NCI-H2081 (cell line): ENCODE measurements at regions not wholly inside any gene's neighbourhood (a gene's known extent, or its start where the extent isn't known, plus 50 kb on each side); places are given as distances from the start of the nearest gene placed in this dataset.

ENCODE experiments used
- DNase-seq, 2 experiments: peaks; one replicate each; lab custom pipeline; 2025; lab: John Stamatoyannopoulos, UW

DNA sequence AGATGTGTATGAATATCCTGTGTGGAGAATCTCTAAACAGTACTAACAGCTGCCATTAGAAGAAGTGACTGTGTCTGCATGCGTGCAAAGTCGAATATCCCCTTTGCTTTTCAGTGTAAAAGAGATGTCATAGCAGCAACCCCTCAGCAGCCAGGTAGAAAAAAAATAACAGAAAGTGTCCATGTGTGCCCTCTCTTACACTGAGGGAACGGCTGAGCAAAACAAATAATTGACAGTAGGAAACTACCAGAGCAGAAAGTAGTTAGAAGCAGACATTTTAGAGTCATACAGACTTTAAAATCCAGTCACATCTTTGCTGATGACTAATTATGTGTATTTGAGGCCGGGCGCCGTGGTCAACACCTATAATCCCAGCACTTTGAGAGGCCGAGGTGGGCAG, 370.8 kb downstream of the GPM6A start:
- DNase-seq = no peak

DNA sequence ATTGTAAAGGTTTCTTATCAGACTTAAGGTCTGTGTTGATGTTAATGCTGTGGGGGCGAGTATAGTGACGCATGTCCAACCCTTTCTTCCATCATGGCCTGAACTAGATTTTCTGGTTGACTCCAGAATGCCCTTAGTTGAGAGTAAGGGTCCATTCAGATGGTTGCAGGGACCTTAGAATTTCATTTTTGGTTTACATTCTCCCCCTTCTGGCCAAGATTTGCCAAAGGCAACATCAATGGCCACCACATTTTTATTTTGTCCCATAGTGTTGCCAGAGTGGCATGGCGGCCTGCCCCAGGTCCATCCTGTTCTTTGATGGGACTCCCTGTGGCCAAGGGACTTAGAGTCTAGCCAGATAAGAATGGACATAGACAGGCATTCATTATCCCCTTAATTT, 368.5 kb downstream of the GPM6A start:
- no peak for DNase-seq

DNA sequence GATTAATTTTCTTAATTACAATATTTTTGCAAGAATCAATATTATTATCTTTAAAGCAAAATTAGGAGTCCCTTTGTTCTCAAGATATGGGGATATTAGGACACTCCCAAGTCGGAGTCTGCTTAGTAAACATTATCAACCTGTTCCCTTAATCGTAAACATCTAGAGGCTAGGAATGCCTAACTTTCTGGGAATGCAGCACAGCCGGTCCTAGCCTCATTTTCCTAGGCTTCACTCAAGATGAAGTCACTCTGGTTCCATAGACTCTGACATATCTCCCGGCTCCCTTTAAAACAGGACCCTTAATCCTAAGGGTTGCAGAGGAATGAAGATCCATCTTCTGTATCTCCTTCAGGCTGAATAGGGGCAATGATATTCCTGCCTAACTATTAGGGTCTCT, 367.6 kb downstream of the GPM6A start:
- DNase-seq = no peak

DNA sequence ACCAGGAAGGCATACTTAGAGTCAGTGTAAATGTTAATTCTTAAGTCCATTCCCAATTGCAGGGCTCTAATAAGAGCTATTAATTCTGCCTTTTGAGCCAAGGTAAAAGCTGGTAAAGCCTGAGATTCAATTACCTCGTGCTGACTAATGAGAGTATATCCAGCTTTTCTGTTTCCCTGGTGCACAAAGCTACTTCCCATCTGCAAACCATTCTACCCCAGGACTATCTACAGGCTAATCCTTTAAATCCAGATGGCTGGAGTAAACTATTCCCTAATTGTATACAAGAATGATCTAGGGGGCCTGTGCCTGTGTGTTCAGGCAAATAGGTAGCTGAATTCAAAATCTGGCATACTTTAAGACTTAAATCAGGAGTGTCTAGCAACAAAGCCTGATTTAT, 365.0 kb downstream of the GPM6A start:
- DNase-seq = no peak

DNA sequence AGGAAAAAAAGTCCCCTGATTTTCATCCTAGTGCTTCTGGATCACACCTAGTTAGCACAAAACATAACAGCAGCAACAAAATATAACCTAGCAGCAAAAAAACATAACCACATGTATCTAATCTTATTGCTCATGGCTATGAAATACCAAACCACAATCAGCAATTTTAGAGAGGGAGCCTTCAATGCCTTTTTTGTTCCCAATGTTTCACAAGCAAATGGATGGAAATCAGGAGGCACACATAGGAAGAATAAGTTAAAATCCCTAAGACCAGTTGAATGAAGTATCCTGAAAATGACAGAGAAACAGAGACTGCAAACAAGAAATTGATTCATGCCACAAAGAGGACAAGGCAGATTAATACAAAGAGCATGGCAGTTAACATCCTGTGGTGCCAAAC, 361.6 kb downstream of the GPM6A start:
- no peak for DNase-seq

DNA sequence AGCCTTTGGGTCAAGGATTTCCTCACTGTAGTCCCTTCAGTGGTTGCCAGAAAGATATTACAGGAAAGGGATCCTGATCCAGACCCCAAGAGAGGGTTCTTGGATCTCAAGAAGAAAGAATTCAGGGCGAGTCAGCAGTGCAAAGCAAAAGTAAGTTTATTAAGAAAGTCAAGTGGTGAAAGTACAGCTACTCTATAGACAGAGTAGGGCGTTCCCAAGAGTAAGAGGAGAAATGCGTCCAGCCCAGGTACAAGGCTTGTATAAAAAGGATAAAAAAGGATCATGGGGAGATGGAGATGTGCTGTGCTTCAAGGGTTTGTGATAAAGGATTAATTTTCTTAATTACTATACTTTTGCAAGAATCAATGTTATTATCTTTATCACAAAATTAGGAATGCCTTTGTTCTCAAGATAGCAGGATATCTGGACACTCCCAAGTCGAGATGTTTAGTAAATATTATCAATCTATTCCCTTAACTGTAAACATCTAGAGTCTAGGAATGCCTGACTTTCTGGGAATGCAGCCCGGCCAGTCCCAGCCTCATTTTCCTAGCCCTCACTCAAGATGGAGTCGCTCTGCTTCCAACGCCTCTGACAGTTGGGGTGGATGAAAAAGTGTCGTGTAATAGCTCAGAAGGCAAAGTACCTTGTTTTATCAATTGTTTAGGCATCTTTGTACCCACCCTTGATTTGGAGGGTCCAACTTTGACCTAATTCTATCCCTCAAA, 360.7 kb downstream of the GPM6A start:
- DNase-seq = no peak

DNA sequence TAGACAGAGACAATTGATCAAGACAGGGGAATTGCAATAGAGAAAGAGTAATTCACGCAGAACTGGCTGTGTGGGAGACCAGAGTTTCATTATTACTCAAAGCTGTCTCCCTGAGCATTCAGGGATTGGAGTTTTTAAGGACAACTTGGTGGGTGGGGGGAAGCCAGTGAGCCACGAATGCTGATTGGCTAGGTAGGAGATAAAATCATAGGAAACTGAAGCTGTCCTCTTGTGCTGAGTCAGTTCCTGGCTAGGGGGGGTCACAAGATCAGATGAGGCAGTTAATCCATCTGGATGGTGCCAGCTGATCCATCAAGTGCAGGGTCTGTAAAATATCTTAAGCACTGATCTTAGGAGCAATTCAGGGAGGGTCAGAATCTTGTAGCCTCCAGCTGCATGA, 358.6 kb downstream of the GPM6A start:
- no peak for DNase-seq

DNA sequence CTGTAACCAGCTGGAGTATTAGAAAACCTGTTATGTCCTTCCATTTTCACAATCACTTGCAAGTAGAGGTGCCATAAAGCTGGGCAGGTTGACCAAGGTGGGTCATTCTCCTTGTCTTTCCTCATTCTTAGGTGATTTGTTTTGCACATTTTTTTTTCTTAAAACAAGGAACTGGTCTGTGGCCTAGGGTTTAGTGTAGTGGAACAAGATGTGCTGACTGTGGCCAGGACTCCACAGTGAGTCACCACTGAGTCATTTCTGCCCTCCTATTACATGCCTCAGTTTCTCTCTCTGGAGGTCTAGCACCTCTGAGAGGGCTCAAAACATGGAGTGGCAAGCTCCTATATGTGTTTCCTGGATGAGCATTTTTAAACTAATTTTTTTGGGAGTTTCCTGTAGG, 355.9 kb downstream of the GPM6A start:
- no peak for DNase-seq

DNA sequence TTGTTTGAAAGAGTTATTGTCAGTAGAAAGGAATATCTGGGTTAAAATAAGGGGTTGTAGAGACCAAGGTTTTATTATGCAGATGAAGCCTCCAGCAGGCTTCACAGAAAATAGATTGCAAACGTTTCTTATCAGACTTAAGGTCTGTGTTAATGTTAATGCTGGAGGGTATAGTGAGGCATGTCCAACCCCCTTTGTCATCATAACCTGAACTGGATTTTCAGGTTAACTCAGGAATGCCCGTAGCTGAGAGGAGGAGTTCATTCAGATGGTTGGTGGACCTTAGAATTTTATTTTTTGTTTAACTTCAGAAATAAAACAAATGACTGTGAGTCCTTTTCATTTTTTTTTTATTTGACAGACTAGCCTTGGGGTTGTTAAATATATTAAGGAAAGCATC, 354.1 kb downstream of the GPM6A start:
- no peak for DNase-seq

DNA sequence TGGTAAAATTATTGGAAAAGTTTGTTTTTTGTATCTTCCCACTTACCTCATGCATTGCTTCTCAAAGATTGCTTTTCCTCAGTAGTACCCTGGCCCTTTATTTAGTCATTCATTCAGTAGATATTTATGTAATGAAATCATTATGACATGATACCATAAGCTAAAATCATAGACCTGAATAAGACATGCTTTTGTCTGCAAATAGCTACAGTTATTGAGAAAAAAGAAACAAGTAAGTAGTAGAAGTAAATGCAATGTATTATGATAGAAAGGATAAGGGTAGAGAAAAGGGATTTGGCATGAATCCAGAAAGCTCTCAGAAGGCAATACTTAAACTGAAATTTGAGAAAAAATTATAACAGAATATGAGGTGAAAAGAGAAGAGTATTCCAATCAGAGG, 352.5 kb downstream of the GPM6A start:
- no peak for DNase-seq

DNA sequence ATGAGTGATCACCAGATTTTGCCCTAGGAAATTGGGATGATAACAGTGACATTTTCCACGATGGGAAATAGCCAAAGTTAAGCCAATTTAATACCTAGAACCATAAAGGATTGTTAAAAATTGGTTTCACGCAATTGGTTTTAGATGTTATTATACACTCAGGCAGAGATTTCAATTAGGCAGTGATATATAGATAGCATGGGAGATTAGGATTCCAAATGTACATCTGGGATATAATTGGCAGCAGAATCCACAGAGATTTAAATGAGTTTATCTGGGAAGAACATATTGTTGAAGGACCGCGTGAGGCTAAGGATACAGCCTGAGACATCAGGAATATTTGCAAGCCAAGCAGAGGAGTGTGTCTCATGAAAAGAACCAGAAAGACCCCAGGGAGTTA, 351.6 kb downstream of the GPM6A start:
- no peak for DNase-seq

DNA sequence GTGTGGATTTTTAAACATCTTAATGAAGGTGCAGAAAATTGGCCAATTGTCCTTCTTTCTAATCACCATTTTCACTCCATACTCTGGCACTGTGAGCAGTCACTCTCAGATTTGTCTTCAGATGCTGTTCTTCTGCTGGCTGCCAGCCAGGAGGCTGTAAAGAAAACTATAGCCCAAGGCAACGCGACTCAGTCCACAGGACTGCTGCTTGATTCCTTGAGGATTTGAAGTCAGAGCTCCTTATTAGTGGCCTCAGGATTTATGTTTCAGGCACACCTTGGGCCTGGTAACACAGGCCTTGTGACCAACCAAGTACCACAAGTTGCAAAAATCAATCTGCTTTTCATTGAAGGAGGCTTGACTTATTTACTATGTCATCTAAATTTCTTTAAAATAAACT, 342.6 kb downstream of the GPM6A start:
- no peak for DNase-seq

DNA sequence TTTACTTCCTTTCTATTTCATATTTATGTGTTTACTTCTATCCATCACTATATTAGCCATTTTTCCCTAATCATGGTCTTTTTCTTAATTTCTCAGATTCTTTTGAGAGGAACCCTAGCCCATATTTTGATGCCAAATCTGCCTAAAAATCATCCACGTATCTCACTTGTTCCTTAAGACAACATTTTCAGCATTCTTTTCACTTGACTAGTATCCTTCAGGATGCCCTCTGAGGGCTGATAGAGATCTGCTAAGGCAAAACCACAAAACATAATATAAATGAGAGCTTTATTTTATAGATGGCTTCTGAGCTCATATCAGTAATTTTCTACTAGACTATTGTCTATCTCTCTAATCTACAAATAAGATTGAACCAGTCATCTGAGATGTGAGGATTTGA, 341.9 kb downstream of the GPM6A start:
- DNase-seq = no peak

DNA sequence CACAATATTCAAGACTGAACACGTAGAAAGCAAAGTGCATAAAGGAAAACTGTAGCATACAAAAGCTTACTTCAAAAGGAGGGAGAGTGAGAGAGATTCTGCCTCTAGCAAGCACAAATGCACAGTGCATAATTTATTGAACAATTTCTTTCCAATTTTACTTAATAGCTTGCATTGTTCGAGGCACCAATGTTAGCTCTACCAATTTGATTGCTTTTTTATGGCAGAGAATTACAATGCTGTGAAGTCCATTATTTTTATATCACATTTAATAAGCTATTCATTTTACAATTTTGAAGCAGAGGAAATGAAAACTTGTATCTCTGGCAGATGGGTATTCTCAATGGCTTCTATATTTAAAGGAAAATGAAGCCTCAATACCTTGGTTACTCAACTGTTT, 331.7 kb downstream of the GPM6A start:
- DNase-seq = no peak

DNA sequence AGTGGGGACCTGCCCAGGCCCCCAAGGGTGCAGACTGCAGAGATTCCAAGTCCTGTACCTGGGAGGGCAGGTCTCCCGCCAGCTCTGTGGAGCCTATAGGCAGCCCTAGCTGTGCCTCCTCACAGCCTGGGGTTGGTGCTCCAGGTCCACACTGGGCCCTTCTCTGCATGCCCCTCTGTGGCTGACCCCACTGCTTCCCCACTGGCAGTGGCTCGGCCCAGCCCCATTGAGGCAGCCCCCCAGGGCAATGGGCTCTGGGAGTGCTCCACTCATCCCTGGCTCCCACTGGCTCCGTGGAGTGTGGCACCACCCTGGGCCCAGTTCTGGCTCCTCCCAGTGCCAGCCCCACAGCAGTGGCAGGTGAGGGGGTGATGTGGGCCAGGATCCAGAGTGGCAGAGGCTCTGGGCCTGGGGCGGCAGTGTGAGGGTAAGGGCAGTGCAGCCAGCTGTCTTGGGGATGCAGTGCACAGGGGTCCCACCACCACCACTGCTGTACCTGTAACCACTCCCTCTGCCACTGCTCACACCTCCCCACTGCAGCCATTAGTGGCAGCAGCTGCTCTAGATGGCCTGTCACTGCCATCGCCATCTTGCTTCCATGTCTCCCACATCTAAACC, 312.2 kb downstream of the GPM6A start:
- DNase-seq = no peak

DNA sequence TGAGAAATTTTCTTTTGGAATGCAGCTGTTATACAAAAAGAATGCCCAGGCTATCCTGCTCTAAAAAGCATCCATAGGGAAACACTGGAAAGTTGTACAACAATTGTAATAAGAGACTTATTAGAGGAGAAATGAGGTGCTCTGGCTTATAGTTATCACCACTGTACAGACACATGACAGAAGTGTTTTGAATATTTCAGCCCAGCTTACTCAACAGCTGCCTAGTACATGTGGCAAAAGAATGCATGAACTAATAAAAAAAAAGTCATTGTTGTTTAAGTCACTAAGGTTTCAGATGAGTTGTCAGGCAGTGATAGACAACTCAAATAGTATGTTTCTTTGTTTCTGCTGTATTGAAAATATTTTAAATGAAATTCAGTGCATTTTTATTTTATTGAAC, 307.7 kb downstream of the GPM6A start:
- DNase-seq = no peak

DNA sequence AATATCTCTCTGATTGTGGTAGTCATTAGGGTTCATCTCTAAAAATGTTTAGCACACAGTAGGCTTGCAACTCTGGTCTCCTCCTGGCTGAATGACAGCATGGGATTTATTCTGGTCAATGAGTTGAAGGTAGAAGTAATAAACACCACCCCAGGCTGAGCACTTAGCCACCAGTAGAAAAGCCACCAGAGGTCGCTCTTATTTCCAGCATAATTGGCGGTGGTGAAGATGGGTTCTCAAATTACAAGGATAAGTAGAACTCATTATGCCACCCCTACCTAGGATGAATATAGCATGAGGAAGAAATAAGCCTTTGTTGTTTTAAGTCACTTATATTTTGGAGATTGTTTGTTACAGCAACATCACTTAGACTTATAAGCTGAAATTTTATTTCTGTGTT, 302.7 kb downstream of the GPM6A start:
- DNase-seq = peak in 1 of 2 experiments; percentile 0

DNA sequence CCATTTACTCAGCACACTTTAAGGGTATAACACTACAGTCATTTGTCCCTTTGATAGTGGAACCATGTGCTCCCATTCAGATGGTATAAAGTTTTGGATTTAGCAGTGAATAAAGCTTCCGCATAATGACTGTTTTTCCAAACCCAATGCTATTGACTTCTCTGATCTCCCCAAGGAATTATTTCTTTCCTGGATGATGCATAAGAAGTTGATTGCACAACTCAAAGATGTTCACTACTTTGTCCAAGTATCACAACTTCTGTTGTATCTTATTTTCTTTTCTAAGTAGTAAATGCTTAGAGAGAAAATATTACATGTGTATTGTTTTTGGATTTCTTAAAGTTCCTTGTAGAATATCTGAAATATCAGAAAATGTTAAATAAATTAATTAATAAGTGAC, 300.2 kb downstream of the GPM6A start:
- DNase-seq = no peak

DNA sequence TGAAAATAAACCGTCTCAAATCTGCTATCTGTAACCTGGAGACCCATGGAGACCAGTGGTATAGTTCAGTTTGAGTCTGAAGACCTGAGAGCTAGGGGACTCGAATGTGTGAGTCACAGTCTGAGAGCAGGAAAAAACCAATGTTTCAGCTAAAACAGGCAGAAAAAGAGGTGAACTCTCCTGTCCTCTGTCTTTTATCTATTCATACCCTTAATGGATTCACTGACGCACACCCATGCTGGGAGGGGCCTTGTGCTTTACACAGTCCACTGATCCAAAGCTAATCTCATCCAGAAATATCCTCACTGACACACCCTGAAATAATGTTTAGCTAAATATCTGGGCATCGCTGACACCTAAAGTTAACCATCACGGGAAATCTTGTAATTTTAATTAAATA, 297.9 kb downstream of the GPM6A start:
- DNase-seq = peak in 1 of 2 experiments; percentile 0

DNA sequence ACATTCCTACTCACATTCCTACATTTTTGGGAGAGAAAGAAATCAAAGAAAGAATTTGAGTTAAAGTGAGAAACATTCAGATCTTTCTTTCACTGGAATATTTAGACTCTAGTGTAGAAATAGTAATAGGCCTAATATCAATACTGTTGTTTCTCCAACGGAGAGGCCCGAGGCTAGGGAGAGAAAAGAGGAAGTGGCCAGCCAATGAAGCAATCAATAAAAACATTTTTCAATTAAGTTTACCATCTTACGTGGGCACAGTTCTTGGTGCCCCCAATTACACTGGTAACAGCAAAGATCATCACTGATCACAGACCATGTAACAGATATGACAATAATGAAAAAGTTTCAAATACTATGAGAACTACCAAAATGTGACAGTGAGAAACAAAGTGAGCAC, 281.4 kb downstream of the GPM6A start:
- DNase-seq = no peak

DNA sequence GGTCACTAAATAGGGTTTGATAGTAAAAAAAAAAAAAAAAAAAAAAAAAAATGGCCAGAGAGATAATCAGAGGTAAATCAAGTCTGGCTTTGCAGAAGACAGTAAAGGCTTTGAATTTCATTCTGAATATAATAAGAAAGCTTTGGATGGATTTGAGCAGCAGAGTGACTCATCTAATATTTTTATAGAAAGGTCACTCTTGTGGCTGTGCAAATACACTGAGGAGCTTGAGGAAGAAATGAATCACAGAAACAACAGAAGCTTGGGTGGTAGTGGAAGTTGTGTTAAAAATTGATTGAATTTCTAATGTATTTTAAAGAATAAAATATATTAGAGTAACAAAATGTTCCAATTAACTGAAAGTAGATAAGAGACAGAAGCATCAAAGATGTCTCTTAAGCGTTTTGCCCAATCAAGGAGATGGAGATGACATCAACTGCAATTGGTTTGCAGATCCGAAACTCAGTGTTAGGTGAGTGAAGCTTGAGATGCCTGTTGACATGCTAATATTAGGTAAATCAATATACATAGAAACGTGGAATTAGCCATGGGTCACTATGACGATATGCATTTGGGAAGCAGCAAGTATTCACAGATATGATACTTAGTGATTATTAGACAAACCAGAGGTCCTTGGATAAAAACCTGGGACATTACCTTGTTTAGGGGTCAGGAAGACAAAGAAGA, 280.5 kb downstream of the GPM6A start:
- DNase-seq = no peak

DNA sequence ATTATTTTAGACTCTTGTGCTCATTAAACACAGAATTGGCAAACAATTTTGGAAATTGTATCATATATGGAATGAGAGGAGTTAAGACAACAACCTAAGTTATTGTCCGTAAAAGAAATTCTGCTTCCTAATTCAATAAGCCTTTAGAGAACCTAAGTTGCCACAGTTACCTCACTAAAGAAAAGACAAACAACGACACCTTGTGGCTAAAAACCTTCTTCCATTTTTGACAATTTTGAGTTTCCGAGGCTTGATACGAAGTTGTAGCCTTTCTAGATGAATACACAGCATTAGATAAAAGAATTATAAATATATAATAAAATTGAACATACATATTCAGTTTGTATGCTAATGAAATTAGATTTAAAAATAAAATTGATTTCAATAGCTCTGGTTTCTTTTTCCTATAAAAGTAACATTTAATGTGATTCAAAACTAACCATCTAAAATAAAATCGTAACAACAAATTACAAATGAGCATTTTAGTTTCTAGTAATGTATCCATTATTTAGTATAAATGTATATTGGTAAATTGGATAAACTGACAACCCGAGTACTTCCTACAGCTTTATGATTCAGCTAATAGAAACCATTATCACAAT, 275.1 kb downstream of the GPM6A start:
- DNase-seq = peak; percentile 48 to 74

DNA sequence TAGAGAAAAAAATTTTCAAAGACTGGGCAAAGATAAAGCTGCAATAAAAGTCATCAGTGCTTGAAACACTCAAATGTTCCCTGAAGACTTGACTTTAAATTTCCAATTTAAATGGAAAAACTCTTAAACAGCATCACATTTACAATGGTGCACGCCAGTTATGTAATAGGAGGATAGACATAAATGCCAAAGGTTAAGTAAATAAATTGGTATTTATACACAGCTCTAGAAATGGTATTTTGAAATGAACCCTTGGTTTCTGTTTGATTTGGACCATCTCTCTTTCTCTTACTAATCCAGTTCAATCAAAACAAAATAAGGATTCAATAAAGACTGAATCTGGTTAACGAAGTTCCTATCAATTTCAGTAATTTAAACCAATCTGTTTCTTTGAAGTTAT, 272.6 kb downstream of the GPM6A start:
- DNase-seq = no peak
